ENCODE measurements at regions not wholly inside any gene's neighbourhood (a gene's known extent, or its start where the extent isn't known, plus 50 kb on each side); places are given as distances from the start of the nearest gene placed in this dataset.
"Not testable (repeated sequence)": the region's sequence is repeated elsewhere in the genome, so short reads cannot be mapped to it uniquely, and the experiment has no call there.

DNA sequence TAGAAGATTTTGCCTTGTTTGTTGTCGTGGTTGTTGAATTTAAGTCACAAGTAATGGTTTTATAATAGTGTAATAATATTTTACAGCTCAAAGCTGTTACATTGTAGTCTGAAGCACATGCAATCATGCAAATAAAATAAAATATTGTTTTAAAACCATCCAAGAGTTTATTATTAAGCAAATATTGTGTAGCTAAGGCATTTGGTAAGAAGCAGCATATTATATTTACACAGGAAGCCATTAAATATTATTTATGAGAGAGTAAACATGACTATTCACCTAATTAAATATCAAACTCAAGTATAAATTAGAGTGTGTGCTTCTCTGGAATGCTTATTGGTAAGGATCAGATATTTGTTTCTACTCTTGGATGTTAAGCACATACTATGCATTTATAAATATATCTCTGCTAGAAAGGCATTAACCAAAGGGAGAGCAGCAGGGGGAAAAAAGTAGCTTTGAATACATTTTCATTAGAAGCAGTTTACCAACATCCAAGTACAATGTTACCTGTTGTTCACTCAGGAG lies 431.5 kb upstream of the FAM174A start:
- DNase-seq (ENCODE audit: low spot score); in situ Hi-C loops (cut with HindIII; ENCODE audit: low sequenced_read_pairs): not testable (repeated sequence)

DNA sequence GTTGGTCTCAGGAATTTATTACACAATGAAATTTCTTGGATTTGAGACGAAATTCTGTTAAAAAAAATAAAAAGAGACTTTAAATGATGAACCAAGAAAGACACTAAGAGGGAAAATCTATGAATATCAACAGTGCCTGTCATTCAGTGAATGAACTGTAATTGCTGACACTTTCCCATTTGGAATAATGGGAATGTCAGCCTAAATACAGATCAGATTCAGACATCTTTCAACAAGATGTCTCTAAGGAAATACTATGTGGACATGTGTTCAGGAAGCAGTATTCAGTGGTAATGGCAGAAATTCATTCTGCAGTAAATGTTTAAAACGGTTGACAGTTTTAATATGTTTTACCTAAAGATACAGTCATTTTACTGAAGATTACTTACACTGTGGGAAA lies 433.7 kb upstream of the FAM174A start:
- in situ Hi-C loops (cut with HindIII; ENCODE audit: low sequenced_read_pairs): not testable (repeated sequence)

DNA sequence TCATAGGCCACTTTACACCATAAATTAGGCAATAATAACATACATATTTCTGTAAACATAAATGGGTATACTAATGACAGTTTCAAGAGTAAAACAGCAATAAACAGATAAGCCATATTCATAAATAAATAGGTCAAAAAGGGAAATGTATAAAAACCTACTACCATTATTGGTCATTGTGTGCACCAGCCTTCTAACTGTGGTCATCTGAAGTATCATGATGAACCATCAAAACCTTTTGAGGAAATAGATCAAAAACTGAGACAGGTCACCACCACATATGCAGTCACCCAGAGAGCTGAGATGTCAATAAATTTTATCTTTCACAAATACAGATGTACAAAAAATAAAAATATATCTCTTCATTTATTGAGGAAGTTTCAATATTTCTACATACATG lies 438.8 kb upstream of the FAM174A start:
- in situ Hi-C loops (cut with HindIII; ENCODE audit: low sequenced_read_pairs); DNase-seq (ENCODE audit: low spot score): not testable (repeated sequence)

More for the DNA sequence above, 433.7 kb upstream of the FAM174A start:
- not testable (repeated sequence) for DNase-seq (ENCODE audit: low spot score)

DNA sequence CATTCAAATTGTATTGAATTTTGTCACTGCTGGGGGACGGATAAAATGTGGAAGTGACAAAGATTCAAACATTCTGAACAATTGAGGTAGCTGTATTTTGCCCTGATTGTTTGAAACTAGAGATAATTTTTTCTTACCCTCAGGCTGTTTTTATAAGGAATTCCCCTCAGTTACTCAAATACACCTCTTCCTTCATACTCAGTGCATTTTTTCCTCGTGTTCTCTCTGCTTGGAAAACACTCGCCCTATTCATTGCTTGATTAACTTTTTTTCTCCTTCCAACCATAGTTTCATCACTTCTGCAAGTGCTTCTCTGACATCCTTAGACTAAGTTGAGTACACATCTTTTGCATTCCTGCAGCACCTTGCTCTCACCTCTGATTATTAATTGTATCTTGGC lies 454.5 kb upstream of the FAM174A start:
- in situ Hi-C loops (cut with HindIII; ENCODE audit: low sequenced_read_pairs); DNase-seq (ENCODE audit: low spot score): not testable (repeated sequence)

DNA sequence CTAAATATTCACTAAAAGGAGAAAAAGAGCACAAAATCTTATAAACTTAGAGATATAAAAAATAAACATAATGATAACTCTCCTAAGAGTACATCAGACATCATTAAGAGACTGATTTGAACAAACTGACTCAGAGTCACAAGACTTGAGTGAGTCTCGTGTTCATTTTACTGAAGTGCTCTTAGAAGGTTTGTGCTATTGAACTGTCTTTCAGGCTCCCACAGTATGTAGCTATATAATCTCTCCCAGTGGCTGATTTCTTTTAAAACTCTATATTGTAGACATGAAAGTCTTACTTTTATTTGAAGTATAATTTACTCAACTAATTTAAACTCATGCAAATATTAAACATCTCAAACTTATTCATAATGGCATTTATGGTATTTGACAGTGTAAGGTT lies 456.0 kb upstream of the FAM174A start:
- in situ Hi-C loops (cut with HindIII; ENCODE audit: low sequenced_read_pairs): not testable (repeated sequence)

DNA sequence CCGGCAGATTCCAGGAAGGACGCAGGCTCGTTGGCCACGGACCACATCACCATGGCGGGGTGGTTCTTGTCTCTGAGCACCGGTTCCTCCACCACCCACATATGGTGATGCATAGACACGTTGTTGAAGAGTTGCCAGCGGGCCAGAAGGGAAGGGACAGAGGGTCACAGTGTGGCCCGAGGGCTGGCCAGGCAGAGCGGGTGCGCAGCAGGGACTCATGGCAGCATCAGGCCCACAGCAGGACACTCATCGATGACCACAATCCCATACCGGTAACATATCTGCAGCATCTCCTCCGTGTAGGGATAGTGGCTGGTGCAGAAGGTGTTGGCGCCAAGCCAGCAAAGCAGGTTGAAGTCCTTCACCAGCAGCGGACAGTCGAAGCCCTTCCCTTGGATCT lies 469.2 kb upstream of the FAM174A start:
- in situ Hi-C loops (cut with HindIII; ENCODE audit: low sequenced_read_pairs); DNase-seq (ENCODE audit: low spot score): not testable (repeated sequence)

More for the DNA sequence above, 456.0 kb upstream of the FAM174A start:
- DNase-seq (ENCODE audit: low spot score): not testable (repeated sequence)

DNA sequence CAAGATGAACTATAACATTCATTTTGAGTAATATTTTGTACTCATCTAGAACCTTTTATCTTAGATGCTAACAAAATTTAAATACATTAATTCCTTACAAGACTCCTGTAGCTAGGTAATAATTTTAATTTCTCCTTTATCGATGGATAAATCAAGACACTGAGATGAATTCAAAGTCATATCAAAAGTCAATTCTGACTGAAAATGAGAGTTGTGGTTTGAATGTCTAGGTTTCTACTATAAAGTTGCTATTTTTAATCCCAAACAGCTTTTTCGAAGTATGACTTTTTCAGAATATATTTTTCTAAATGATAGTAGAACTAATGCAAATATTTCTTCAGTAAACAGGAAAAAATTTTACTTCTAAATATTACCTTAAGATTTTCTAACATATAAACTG lies 491.7 kb upstream of the FAM174A start:
- DNase-seq (ENCODE audit: low spot score): no peak
- in situ Hi-C loops (cut with HindIII; ENCODE audit: low sequenced_read_pairs): no loop called here

DNA sequence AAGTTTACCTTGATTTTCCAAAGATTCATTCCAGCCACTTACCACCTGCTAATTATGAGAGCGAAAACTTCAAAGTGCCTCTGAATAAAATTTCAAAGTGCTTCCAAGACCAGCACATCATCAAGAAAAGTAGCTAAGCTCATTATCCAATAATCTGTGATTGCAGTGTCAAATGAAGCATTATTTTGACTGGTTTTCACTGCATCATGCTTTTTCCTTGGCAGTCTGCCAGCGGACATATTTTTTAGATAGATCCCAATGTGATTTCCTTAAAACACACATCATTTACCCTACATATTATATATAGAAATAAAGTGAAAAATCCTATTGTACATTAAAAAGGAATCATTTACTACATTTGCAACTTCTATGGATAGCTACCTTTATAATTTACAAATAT lies 508.6 kb upstream of the FAM174A start:
- in situ Hi-C loops (cut with HindIII; ENCODE audit: low sequenced_read_pairs): no loop called here
- no peak for DNase-seq (ENCODE audit: low spot score)

DNA sequence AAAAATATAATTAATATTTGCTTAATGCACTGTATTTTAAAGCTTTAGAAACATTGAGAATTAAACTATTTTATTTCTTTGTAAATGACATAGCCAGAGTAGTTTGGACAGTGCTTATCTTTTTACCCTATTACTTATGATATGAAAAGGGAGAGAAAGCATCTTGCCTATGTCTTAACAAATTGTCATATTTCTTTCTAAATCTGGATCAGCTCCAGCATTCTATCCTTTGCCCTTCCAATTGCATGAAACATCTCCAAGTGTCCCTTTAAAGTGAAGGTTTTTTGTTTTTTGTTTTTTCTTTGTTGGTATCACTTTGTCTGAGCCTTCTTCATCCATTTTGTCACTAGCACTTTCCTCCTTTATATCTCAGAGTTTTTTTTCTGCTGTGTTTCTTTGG lies 511.6 kb upstream of the FAM174A start:
- no peak for DNase-seq (ENCODE audit: low spot score)
- in situ Hi-C loops (cut with HindIII; ENCODE audit: low sequenced_read_pairs): no loop called here

DNA sequence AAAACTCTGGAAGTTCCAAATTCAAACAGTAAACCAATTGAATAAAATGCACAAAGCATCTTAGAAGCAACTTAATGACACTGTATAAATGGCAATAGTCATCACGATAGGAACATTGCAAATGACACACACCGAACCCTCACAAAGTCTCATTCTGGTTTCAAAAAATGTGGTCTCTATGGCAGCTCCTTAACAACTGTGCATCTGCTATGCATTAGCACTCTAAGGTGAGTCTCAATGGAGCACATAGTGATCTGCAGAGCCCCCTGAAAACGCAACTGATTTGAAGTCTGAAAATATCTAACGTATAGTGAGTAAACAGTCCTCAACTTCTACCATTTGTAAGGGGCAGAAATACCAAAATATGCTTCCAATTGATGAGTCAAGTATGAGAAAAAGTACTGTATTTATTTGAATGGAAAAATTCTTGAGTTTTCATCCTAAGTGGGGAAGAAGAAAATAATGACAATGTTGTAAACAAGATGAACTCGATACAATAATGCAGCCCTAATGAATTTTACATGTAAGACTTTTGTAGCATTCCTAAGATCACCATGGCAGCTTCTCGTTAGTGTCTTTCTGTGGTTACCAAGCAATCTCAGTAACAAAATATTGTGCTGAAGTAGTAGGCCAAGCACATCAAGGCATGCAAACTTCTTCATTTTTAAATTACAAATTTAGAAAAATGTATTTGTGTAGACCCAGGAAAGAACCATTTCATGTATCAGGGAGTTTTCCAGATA lies 517.5 kb upstream of the FAM174A start:
- in situ Hi-C loops (cut with HindIII; ENCODE audit: low sequenced_read_pairs): no loop called here
- DNase-seq (ENCODE audit: low spot score): no peak

DNA sequence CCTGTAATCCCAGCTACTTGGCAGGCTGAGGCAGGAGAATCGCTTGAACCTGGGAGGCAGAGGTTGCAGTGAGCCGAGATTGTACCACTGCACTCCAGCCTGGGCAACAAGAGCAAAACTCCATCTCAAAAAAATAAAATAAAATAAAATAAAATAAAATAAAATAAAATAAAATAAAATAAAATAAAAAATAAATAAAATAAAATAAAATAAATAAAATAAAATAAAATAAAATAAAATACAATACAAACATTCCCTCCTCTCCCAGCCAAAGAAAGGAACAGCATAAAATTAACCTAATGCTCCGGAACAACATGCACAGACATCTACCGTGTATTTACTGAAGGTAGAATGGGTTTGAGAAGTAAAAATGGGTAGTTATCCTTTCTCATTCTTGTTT lies 521.9 kb upstream of the FAM174A start:
- DNase-seq (ENCODE audit: low spot score); in situ Hi-C loops (cut with HindIII; ENCODE audit: low sequenced_read_pairs): not testable (repeated sequence)

DNA sequence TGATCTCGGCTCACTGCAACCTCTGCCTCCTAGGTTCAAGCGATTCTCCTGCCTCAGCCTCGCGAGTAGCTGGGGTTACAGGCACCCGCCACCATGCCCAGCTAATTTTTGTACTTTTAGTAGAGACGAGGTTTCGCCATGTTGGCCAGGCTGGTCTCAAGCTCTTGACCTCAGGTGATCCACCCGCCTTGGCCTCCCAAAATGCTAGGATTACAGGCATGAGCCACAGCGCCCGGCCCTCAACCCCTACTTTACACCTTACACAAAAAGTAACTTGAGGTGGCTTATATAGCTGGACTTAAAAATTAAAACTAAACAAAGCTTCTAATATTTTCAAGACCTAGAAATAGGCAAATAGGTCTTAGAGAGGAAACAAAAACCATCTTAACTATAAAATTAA lies 524.0 kb upstream of the FAM174A start:
- DNase-seq (ENCODE audit: low spot score); in situ Hi-C loops (cut with HindIII; ENCODE audit: low sequenced_read_pairs): not testable (repeated sequence)

DNA sequence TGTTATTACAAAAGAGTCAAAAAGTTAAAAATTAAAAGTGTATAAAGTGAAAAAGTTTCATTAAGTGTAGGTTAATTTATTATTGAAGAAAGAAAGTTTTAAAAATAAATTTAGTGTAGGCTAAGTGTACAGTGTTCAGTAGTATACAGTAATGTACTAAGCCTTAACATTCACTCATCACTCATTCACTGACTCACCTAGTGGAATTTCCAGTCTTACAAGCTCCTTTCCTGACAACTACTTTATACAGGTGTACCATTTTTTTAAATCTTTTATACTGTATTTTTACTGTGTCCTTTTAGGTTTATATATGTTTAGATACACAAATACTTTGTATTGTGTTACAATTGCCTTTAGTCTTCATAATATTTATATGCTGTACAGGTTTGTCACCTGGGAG lies 530.2 kb upstream of the FAM174A start:
- in situ Hi-C loops (cut with HindIII; ENCODE audit: low sequenced_read_pairs): no loop called here

DNA sequence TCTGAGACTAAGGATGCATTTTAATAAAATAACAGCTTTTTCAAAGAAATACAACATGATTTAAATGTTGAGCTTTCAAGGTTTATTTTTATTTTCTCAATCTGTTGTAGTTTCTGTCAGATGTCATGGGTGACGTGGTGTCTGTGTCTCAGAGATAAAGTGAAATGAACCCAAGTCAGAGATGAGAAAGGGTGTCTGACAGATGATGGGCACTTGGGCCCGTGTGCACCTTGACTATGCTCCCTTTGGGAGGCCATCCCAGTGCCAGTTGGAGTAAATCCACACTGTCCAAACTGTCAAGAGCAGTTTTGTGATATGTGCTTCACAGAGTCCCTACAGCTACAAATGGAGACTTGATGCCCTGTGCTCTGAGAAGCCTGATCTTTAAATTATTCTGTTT lies 536.9 kb upstream of the FAM174A start:
- no peak for DNase-seq (ENCODE audit: low spot score)
- in situ Hi-C loops (cut with HindIII; ENCODE audit: low sequenced_read_pairs): no loop called here

More for the DNA sequence above, 530.2 kb upstream of the FAM174A start:
- no peak for DNase-seq (ENCODE audit: low spot score)

DNA sequence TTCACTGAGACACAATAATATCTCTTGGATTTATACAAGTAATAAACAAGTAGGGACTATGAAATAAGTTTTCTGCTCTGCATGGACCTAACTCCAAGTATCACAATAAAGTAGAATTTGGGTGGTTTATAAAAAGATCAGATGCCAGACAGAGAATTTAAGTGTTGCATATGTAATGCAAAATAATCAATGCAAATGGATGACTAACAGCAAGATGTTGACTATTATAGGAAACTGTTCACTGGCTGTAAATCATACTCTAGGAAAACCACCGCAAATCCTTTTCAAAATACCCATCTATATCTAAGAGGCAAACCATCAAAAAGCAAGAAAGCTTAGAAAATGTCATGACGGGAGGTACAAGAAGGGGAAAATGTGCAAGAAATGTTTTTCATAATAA lies 539.8 kb upstream of the FAM174A start:
- no peak for DNase-seq (ENCODE audit: low spot score)
- in situ Hi-C loops (cut with HindIII; ENCODE audit: low sequenced_read_pairs): no loop called here

DNA sequence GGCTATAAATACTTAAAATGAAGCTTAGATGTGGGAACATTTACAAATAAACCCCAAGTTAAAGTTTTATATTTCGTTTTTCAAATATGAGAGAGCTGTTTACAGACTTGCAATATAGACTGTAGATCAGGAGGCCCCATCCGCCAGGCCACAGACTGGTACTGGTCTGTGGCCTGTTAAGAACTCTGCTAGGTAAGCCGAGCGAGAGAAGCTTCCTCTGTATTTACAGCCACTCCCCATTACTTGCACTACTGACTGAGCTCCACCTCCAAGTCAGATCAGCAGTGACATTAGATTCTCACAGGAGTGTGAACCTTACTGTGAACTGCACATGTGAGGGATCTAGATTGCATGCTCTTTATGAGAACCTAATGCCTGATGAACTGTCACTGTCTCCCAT lies 561.4 kb upstream of the FAM174A start:
- in situ Hi-C loops (cut with HindIII; ENCODE audit: low sequenced_read_pairs): no loop called here
- DNase-seq (ENCODE audit: low spot score): no peak

DNA sequence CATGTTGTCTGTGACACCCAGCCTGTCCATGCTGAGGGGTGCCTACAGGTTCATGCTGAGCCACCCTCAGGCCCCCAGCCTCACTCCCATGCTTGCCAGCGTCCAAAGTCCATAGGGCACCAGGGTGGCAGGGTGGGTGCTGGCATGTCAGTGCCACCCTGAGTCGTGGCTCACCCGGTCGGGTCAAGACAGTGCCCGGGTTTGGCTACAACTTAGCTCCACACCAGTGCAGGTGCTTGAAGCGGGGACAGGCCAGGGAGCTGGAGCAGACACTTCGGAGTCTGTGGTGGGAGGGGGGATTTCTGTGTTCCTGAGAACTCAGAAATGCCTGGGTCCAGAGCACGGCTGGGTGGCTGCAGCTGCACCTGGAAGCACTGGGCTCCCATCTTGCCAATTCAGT lies 579.2 kb upstream of the FAM174A start:
- DNase-seq (ENCODE audit: low spot score): no peak
- in situ Hi-C loops (cut with HindIII; ENCODE audit: low sequenced_read_pairs): no loop called here

DNA sequence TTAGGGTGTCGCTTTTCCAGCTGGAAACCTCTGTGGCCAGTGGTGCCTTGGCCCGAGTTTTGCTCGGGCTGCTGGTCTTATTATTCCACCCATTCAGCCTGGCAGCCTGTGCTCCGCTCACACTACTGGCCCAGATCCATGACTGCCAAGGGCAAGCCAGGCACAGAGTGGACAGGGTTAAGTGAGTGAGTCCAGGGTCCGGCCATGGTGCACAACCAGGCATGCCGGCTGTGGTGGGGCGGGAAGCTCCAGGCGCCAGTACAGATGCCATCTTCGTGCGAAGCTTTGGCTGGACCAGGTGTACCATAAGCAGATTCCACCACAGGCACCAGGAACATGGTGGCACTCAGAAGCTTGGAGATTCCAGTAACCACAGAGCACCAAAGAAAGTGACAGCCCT lies 580.2 kb upstream of the FAM174A start:
- no peak for DNase-seq (ENCODE audit: low spot score)
- in situ Hi-C loops (cut with HindIII; ENCODE audit: low sequenced_read_pairs): no loop called here

DNA sequence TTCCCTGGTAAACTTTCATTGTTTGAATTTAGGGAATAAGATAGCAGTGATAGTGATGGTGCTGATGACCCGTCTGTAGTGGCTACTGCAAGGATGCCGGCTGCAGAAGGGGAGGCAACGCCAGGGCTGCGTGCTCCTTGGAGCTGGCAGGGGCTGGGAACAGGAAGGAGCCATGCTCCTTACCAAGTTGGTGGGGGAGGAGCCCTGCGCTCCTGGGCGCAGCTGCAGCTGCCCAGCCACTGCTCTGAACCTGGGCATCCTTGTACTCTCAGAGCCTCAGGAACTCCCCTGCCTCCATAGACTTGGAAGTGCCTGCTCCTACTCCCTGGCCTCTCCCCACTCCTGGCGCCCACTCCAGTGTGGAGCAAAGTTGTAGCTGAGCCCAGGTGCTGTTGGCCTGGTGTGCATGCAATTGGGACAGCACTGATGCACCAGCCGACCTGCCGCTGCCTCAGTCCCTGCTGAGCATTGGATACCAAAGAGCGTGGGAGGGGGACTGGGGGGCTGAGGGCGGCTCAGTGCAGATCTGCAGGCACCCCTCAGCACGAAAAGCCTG lies 585.1 kb upstream of the FAM174A start:
- in situ Hi-C loops (cut with HindIII; ENCODE audit: low sequenced_read_pairs): no loop called here
- DNase-seq (ENCODE audit: low spot score): no peak

DNA sequence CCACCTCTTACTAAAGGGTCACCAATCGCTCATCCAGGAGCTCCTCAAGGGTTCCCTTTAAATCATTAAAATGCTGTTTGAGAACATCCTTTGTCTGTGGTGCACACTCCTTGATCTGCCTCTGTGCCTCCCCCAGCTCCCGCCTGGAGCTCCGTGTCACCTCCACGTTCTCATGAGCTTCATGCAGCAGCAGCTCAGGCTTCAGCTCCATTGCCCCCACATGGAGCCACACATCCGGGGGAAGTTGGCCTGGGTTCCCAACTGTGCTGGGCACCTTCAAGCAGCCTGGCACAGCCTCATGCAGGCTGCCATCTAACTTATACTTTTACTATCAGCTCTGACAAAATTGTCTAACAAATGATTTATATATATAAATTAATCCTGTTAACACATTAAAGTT lies 585.8 kb upstream of the FAM174A start:
- in situ Hi-C loops (cut with HindIII; ENCODE audit: low sequenced_read_pairs): no loop called here
- no peak for DNase-seq (ENCODE audit: low spot score)

DNA sequence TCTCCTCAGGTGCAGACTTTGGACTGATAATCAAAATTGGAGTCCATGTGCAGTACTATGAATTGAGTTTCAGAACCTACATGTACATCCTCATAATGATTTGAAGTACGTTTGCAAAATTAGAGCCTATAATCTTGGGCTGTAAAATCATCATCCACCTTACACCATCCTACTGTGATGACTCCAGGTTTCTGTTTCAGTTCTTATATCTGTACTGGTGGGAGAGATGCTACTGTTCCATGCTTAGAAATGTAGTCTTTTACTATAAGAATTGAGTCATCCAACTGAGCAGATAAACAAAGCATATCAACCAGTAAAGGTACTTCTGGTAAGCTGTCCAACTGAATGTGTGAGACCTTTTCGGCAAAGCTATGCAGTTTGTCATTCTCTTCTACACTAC lies 586.3 kb upstream of the FAM174A start:
- in situ Hi-C loops (cut with HindIII; ENCODE audit: low sequenced_read_pairs): no loop called here
- no peak for DNase-seq (ENCODE audit: low spot score)

Data from G401 (cell line).